OCI-LY3 (cell line): ENCODE measurements at regions not wholly inside any gene's neighbourhood (a gene's known extent, or its start where the extent isn't known, plus 50 kb on each side); places are given as distances from the start of the nearest gene placed in this dataset.

Experiments
- H2AFZ ChIP-seq: fragments of 200-600, 300-600 bp; shearing (Covaris generic); 2 replicates; pipeline ENCODE4 v1.6.0; 2014; ENCODE audit warnings: antibody characterized with exemption, low read depth, low read length
- H3K27ac ChIP-seq: fragments of 200-600, 300-600 bp; sonication (generic); 2 replicates; pipeline ENCODE4 v1.5.1; 2014; ENCODE audit warnings: mild to moderate bottlenecking, low read length, moderate library complexity, mixed read lengths
- H3K27me3 ChIP-seq: fragments of 200-600, 300-600 bp; sonication (generic); 2 replicates; pipeline ENCODE4 v1.6.1; 2014; ENCODE audit warnings: low read depth, low read length, mixed read lengths
- H3K36me3 ChIP-seq: fragments of 200-600, 300-600 bp; sonication (generic); replicated peaks from 2 replicates; pipeline ENCODE3; 2014; ENCODE audit warnings: low read depth, low read length, mixed read lengths
- H3K4me1 ChIP-seq: fragments of 300-600, 200-600 bp; sonication (generic); 2 replicates; pipeline ENCODE4 v1.6.1; 2014; ENCODE audit warnings: low read length, mixed read lengths
- H3K4me2 ChIP-seq: fragments of 200-600, 300-600 bp; sonication (generic); 2 replicates; pipeline ENCODE4 v1.6.1; 2014; ENCODE audit warnings: low read length, mixed read lengths
- H3K4me3 ChIP-seq: fragments of 300-600, 200-600 bp; sonication (generic); 2 replicates; pipeline ENCODE4 v1.5.1; 2014; ENCODE audit warnings: antibody characterized with exemption, mild to moderate bottlenecking, low read length, moderate library complexity
- H3K79me2 ChIP-seq: fragments of 300-600, 200-600 bp; shearing (Covaris generic); 2 replicates; pipeline ENCODE4 v1.6.1; 2014; ENCODE audit warnings: mild to moderate bottlenecking, low read length, mixed read lengths
- H3K9ac ChIP-seq: fragments of 300-600, 200-600 bp; shearing (Covaris generic); 2 replicates; pipeline ENCODE4 v1.6.0; 2014; ENCODE audit warnings: mild to moderate bottlenecking, low read length, moderate library complexity
- H3K9me3 ChIP-seq: fragments of 200-600, 300-600 bp; shearing (Covaris generic); 2 replicates; pipeline ENCODE4 v1.6.1; 2014; ENCODE audit warnings: low read length, mixed read lengths; ENCODE audit not compliant: insufficient read depth
- H4K20me1 ChIP-seq: fragments of 200-600, 300-600 bp; sonication (generic); 2 replicates; pipeline ENCODE4 v1.6.1; 2016; ENCODE audit warnings: low read length, mixed read lengths; ENCODE audit not compliant: insufficient read depth
- EZH2phosphoT487 ChIP-seq: fragments of 200-600 bp; shearing (Covaris generic); IDR thresholded peaks from 2 replicates; pipeline ENCODE4 v1.6.1; 2018; ENCODE audit warnings: antibody characterized with exemption, mixed run types, low read depth
- TF ChIP-seq, protein P1 (sequence below): fragments of 200-600, 300-600 bp; sonication (generic); IDR thresholded peaks from 2 replicates; pipeline ENCODE4 v1.5.1; 2014; ENCODE audit warnings: antibody characterized with exemption, low read length, low read depth

DNA sequence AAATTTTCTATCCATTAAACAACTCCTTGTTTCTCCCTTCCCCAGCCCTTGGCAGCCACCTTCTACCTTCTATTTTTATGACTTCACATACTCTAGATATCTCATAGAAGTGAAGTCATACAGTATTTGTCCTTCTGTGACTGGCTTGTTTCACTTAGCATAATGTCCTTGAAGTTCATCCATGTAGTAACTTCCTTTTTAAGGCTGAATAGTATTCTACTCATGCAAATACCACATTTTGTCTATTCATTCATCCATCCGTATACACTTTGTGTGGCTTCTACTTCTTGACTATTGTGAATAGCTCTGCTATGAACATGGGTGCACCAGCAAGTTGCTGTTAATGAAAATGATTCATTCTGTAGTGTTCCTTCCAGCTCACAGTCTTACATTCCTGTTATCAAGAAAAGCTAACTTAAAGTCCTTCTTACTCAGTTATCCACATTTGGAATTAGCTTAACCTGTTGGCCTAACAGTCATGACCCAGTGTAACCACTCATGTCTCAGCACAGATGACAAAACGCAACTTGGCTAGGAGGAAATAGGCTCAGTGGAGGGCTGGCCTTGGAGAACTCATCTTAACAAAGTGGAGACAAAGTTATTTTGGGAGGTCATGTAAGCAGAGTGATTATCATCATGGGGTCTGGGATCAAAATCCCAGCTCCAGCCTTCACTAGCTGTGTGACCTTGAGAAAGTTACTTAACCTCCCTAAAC is 129.7 kb upstream of the MAP3K1 start:
- Histone ChIP-seq H2AFZ (0 out of 2 replicates have a peak overlapping the region, but pooled peaks have one; percentile 44), H3K9ac (peak overlapping the region; percentile 52; the same call in 1 of the 2 replicates), H3K79me2 (no peaks in the 10 kb centered on the region), H3K36me3 (no peaks in the 10 kb centered on the region), H3K4me3 (peak overlapping the region; percentile 62; the same call in 1 of the 2 replicates), H3K27me3 (no peaks in the 10 kb centered on the region), H3K4me1 (peaks cover 43% of the 10 kb centered on the region), H3K9me3 (peaks cover 3% of the 10 kb centered on the region; the same call in 1 of the 2 replicates), H3K27ac (peak overlapping the region; percentile 70), H3K4me2 (peak overlapping the region; percentile 77), H4K20me1 (no peaks in the 10 kb centered on the region)
- TF ChIP-seq, protein P1, sequence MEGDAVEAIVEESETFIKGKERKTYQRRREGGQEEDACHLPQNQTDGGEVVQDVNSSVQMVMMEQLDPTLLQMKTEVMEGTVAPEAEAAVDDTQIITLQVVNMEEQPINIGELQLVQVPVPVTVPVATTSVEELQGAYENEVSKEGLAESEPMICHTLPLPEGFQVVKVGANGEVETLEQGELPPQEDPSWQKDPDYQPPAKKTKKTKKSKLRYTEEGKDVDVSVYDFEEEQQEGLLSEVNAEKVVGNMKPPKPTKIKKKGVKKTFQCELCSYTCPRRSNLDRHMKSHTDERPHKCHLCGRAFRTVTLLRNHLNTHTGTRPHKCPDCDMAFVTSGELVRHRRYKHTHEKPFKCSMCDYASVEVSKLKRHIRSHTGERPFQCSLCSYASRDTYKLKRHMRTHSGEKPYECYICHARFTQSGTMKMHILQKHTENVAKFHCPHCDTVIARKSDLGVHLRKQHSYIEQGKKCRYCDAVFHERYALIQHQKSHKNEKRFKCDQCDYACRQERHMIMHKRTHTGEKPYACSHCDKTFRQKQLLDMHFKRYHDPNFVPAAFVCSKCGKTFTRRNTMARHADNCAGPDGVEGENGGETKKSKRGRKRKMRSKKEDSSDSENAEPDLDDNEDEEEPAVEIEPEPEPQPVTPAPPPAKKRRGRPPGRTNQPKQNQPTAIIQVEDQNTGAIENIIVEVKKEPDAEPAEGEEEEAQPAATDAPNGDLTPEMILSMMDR, result no peak
- no peak for TF ChIP-seq EZH2phosphoT487

DNA sequence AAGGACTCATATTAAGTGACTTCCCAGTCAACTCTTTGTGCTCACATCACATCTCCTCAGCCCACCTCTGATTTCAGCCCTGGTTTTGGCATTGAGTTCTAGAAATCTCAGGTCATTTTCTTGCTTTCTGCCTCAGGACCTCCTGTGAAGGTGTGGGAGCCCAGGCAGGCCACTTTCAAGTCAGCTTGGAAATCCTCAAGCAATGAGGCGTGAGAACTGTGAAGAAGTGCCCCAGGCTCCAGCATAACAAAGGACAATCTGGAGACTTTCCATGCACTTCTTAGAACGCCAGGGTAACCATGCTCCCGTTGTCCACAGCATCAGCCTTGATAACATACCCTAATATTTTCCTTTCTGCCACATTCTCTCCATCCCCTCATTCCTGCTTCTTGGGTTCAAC is 131.2 kb upstream of the MAP3K1 start:
- H3K79me2 ChIP-seq, result no peaks in the 10 kb centered on the region
- H4K20me1 ChIP-seq, result no peaks in the 10 kb centered on the region
- H3K4me1 ChIP-seq, result peaks cover 43% of the 10 kb centered on the region
- no peak overlapping the region for H3K4me3 ChIP-seq
- H2AFZ ChIP-seq, result no peak overlapping the region
- no peak overlapping the region for H3K4me2 ChIP-seq
- no peak overlapping the region for H3K9ac ChIP-seq
- H3K27ac ChIP-seq, result no peak overlapping the region
- TF ChIP-seq, protein P1, result no peak
- TF ChIP-seq EZH2phosphoT487, result no peak
- H3K27me3 ChIP-seq, result no peaks in the 10 kb centered on the region
- H3K9me3 ChIP-seq, result peaks cover 3% of the 10 kb centered on the region; the same call in 1 of the 2 replicates
- H3K36me3 ChIP-seq, result no peaks in the 10 kb centered on the region

GRCh38 chr5:56683733-56684132 is 131.6 kb upstream of the MAP3K1 start:
- Histone ChIP-seq H3K4me3 (no peak overlapping the region), H3K79me2 (no peaks in the 10 kb centered on the region), H3K27ac (no peak overlapping the region), H4K20me1 (no peaks in the 10 kb centered on the region), H3K9ac (no peak overlapping the region), H3K9me3 (peaks cover 3% of the 10 kb centered on the region; the same call in 1 of the 2 replicates), H3K4me1 (peaks cover 43% of the 10 kb centered on the region), H2AFZ (no peak overlapping the region), H3K27me3 (no peaks in the 10 kb centered on the region), H3K4me2 (no peak overlapping the region), H3K36me3 (no peaks in the 10 kb centered on the region)
- TF ChIP-seq, protein P1, result no peak
- no peak for TF ChIP-seq EZH2phosphoT487

GRCh38 chr5:56683281-56683680 is 132.1 kb upstream of the MAP3K1 start:
- TF ChIP-seq, protein P1, result no peak
- no peak for TF ChIP-seq EZH2phosphoT487
- Histone ChIP-seq H3K27me3 (no peaks in the 10 kb centered on the region), H3K36me3 (no peaks in the 10 kb centered on the region), H3K4me1 (peaks cover 39% of the 10 kb centered on the region), H3K79me2 (no peaks in the 10 kb centered on the region), H3K9me3 (peaks cover 3% of the 10 kb centered on the region; the same call in 1 of the 2 replicates), H3K4me2 (no peak overlapping the region), H2AFZ (no peak overlapping the region), H3K27ac (no peak overlapping the region), H3K4me3 (no peak overlapping the region), H3K9ac (no peak overlapping the region), H4K20me1 (no peaks in the 10 kb centered on the region)
